AG09309 (cell line): ENCODE measurements at regions not wholly inside any gene's neighbourhood (a gene's known extent, or its start where the extent isn't known, plus 50 kb on each side); places are given as distances from the start of the nearest gene placed in this dataset.
"Not testable (repeated sequence)": the region's sequence is repeated elsewhere in the genome, so short reads cannot be mapped to it uniquely, and the experiment has no call there.

Experiments
- DNase-seq: peaks from one replicate; pipeline ENCODE4 v3.0.0-alpha.2; 2010; ENCODE audit warnings: low read depth
- H3K4me3 ChIP-seq: 2 replicates; pipeline ENCODE4 v1.5.1; 2011; ENCODE audit warnings: mild to moderate bottlenecking, low read depth, low read length, moderate library complexity; ENCODE audit not compliant: control insufficient read depth
- CTCF ChIP-seq: IDR thresholded peaks from 2 replicates; pipeline ENCODE4 v1.5.1; 2011; ENCODE audit warnings: mild to moderate bottlenecking, low read depth, low read length, inconsistent platforms; ENCODE audit not compliant: insufficient read depth, control insufficient read depth; ENCODE audit errors: missing control alignments

GRCh38 chr19:20359933-20360720 is 193.1 kb downstream of the ZNF486 start:
- TF ChIP-seq CTCF, result no peak
- no peak for DNase-seq
- no peak overlapping the region for H3K4me3 ChIP-seq

DNA sequence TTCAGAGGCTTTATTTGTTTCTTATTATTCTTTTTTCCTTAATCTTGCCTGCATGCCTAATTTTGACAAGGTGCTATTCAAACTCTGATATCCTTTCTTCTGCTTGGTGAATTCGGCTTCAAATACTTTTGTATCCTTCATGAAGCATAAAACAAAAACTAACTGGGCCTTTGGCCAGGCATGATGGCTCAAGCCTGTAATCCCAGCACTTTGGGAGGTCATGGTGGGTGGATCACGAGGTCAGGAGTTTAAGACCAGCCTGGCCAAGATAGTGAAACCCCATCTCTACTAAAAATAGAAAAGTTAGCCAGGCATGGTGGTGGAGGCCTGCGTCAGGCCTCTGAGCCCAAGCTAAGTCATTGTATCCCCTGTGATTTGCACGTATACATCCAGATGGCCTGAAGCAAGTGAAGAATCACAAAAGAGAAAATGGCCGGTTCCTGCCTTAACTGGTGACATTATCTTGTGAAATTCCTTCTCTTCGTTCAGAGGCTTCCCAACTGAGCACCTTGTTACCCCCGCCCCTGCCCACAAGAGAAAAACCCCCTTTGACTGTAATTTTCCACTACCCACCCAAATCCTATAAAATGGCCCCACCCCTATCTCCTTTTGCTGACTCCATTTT is 191.9 kb downstream of the ZNF486 start:
- not testable (repeated sequence) for H3K4me3 ChIP-seq, DNase-seq

GRCh38 chr19:20357921-20358320 is 190.9 kb downstream of the ZNF486 start:
- no peak overlapping the region for H3K4me3 ChIP-seq
- no peak for DNase-seq
- TF ChIP-seq CTCF, result no peak

- no peak for DNase-seq
- no peak for TF ChIP-seq CTCF
- no peak overlapping the region for H3K4me3 ChIP-seq
These were observed 184.2 kb downstream of the ZNF486 start for GRCh38 chr19:20351244-20351643.

- no peak for TF ChIP-seq CTCF
- no peak for DNase-seq
- H3K4me3 ChIP-seq, result no peak overlapping the region
These were observed 182.2 kb downstream of the ZNF486 start for GRCh38 chr19:20349206-20349605.

- no peak for TF ChIP-seq CTCF
- DNase-seq, result no peak
- no peak overlapping the region for H3K4me3 ChIP-seq
These were observed 172.4 kb downstream of the ZNF486 start for GRCh38 chr19:20339444-20339843.

DNA sequence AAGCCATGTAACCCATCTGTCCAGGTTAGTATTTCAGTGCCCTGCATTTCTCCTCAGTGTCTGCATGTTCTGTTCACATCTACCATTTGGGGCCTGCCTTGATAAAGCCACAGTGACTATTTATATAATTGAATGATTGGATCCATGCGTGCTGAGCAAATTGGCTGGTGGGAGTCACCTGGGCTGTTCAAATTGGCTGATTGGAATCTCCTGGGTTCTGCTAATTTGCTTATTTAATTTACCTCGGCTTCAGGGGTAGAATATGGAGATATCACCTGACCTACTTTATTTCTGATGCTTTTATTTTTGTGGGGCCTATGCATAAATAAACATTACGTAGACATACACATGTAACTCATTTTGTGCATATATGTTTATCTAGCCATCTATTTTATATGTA is 167.7 kb downstream of the ZNF486 start:
- no peak for TF ChIP-seq CTCF
- DNase-seq, result no peak
- no peak overlapping the region for H3K4me3 ChIP-seq
